HUDEP-2 (cell line): ENCODE measurements at regions not wholly inside any gene's neighbourhood (a gene's known extent, or its start where the extent isn't known, plus 50 kb on each side); places are given as distances from the start of the nearest gene placed in this dataset.
"Not testable (repeated sequence)": the region's sequence is repeated elsewhere in the genome, so short reads cannot be mapped to it uniquely, and the experiment has no call there.

Experiments
- DNase-seq, 76 experiments: peaks; one replicate each; lab custom pipeline; 2025; ENCODE audit not compliant: unreplicated experiment in 76 of 76; lab: John Stamatoyannopoulos, UW

DNA sequence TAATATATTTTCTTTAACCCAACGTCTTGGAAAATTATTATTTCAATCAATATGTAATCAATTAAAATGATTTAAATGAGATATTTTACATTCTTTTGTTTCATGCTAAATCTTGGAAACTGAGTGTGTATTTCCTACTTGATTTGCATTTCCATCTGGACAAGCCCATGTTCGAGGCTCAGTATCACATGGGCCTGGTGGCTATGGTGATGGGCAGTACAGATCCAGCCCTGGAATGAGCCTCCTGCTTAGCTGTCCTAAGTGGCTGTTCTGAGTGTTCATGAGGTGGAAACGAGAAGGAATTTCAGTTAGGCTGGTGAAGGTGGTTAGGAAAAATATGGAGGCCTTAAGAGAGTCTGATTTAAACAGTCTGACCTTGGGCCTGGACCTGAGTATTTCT is 73.0 kb upstream of the ATXN1 start:
- DNase-seq: no peak

DNA sequence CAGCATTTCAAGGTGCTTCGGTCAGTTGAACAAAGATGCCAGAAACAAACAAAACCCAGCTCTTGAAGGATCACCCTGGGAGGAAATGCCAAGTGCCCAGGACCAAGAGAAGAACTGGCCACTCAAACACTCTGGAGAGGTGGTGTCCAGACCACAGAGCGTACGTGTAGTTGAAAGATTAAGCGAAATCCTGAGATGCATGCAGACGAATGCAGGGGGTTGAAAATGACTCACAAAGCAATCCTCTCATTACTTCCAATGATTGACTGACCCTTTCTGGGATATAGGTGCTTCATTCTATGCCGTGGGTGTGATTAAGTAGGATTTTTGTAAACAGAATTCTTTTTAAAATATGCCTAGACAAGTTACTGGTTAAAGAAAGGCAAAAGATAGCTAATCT is 71.5 kb upstream of the ATXN1 start:
- no peak for DNase-seq

DNA sequence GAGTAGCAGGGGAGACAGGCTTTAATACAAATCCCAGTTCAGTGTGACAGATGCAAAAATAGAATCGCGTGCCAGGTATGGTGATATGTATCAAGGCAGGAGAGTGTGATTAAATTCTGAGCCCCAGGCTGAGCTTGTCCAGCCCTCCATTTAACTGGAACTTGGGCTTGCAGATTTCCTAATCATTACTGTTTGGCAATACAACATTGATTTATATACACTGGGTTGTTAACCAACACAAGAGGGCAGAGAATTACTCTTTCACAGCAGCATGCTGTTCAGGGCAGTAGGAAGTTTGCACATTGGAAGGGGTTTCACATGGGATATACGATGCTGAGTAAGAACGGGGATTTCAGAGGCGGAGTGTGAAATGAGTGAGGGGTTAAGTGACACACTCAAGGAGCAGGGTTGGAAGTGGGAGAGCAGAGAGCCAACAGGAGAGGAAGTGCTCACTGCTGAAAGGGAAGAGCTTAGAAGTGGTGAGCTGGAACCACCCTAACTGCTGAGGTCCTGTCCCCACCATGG is 70.8 kb upstream of the ATXN1 start:
- no peak for DNase-seq

DNA sequence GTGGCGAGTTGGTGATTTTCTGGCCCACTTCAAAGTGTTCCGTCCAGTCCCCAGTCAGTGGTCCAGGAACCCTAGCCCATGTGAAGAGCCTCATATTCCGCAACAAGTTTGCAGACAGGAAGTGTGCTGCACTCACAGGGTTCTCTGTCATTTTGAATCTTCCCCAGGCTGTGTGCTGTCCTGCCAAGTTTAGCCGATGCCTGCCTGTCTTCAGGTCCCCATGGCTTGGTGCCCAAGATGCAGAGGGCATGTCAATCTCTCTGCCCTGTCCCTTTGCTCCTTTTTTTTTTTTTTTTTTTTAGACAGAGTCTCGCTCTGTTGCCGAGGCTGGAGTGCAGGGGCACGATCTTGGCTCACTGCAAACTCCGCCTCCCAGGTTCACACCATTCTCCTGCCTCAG is 69.9 kb upstream of the ATXN1 start:
- no peak for DNase-seq

DNA sequence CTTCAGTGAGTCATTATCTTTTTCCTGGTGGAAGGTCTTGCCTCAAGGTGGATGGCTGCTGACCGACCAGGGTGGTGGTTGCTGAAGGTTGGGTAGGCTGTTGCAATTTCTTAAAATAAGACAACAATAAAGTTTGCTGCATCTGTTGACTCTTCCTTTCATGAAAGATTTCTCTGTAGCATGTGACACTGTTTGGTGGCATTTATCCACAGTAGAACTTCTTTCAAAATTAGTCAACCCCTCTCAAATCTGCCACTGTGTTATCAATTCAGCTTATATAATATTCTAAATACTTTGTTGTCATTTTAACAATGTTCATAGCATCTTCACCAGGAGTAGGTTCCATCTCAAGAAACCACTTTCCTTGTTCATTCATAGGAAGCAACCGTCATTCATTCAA is 66.8 kb upstream of the ATXN1 start:
- DNase-seq: no peak

DNA sequence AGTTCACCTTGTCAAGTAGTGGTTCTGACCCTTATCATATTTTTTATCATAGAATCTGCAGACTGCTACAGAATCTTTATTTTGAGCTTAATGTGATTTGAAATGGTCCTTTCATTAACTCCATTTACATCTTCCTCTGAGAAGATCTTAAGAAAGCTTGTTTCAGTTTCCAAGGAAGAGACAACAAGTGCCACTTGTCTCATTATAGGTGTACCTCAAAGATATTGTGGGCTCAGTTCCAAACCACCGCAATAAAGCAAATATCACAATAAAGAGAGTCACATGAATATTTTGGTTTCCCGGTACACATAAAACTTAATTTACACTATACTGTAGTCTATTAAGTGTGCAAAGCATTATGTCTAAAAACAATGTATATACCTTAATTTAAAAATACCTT is 66.4 kb upstream of the ATXN1 start:
- DNase-seq: no peak

DNA sequence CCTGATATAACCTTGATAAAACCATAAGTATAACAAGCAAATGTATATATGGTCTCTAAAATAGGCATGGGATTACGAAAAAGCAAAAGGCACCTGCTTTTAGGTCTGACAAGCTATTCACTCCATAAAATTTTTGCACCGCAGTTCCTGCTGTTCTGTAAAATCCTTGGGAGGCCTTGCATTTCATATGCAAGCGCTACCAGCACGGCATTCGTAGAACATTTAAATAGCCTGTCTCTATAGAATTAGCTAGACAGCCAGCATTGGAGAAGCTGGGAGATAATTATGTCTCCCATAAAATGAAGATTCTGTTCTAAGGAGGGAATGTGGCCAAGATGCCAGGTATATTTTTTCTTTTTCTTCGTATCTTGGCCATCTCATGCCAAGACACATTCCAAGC is 64.5 kb upstream of the ATXN1 start:
- DNase-seq: no peak

DNA sequence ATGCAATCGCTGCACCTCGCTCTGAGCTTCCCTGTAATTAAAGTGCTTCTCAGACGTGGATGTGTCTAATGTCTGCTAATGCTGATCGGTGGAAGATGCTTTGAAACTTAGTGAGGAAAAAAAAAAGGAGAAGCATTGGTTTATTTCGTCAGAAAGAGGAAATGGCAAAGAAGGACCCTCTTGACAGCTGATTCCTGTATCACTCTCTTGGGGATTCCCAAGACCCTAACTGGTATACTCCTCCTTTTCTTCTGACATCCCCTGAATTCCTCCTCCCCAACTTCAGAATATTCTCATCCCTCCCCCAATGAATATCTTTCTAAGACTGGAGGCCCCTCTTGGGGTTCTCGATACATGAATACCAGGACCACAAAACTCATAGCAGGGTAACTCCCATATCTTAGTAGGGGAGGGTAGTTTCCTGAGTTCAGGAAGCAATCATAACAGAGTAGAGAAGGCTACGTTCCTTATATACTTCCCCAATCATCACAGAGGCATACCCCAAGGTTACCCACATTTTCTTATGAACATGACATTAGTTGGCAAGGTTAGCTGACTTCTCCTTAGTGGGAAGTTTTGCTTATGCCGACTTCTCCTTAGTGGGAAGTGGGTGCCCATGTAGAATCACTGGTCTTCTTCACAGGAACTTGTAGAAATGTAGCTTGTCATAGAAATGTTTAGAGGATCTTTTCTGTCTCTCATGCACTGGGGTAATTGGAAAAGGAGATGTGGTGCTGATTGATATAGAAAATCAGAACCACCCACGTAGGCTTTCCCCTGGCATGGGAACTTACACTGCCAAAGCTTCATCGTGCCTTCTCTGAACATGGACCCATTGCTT is 63.8 kb upstream of the ATXN1 start:
- DNase-seq: no peak

DNA sequence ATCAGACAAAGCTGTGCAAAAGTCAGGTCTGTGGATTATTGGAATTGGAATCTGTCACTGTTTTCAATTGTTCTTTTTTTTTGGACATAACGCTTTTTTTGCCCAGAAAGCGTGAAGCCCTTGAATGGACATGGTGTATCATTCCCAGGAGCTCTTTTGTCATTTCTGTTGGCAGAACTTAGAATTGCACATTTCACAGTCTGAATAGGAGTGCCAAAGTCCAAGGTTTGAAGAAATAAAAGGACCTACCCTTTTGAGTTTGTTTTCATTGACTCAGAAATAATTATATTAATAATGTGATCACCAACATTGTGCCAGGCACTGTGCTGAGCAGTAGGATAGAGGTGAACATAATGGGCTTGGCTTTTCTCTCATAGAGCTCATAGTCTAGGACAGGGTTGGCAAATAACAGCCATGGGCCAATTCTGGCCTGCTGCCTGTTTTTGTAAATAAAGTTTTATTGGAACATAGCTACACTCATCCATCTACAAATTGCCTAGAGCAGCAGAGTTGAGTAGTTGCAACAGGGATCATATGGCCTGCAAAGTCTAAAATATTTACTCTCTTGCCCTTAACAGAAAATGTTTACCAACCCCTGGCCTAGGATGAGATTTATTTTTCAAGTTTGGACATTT is 62.6 kb upstream of the ATXN1 start:
- no peak for DNase-seq

DNA sequence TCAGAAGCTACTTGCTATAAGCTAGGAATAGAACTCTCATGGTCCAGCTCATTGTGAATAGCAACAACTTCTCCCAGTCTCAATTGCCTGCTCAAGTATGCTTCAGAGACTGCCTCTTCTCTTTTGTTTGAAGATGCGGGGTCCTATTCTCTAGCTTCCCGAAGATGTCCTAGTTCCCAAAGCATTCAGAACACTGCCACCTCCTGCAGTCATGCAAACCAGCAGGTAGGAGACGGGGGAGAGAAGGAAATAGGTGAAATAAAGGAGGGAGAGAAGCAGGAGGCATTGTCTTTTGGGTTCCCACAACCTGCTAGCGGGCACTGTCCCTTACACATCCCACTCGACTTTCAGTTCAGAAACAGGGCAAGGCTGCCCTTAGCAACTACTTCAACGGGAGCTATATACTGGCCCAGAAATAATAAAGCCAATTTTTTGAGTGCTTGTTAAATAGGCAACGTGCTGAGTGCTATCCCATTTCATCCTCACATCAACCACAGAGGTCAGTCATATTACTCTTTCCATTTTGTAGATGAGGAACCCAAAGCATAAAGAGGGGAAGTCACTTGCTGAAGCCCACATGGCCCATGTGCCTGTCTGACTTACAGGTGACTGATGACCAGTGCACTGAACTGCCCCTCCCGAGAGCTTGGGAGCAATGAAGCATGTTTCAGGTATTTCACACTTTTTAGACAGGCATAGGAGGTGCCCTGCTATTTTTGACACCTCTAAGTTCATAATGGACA is 61.9 kb upstream of the ATXN1 start:
- no peak for DNase-seq

DNA sequence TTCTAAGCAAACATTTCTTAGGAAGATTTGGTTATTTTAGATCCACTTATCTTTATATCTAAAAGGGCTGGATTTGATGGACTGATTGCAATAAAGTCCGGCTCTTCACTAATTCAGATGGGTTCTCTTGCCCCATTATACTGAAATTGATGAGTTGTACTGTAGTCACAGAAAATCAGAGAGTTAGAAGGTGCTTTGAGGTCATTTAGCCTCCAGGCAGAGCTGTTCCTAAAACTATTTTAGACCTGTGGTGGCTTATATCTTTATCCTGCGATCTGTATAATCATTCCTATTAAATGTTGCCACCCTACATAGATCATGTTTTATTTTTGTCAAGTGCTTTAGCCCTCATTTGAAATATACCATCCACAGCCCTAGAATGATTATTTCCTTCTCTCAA is 61.3 kb upstream of the ATXN1 start:
- no peak for DNase-seq

DNA sequence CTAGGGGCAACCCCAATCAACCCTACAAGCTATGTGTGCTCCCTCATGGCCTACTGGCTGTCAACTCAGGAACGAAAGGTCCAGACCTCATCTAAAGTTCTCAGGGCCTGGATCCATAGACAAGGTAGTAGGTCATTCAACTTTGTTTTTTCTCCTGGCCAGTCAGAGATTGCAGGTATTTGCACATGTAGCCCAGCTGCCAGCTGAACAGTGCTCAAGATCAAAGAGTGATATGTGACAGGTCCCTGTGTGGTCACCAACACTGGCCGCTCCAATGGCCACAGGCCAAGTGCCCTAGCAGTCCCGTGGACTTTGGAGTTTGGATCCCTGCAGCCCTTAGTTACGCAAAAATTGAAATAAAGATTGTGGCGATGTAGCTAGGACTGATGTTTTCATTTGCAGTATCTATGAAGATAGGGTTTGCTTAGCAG is 60.6 kb upstream of the ATXN1 start:
- no peak for DNase-seq

DNA sequence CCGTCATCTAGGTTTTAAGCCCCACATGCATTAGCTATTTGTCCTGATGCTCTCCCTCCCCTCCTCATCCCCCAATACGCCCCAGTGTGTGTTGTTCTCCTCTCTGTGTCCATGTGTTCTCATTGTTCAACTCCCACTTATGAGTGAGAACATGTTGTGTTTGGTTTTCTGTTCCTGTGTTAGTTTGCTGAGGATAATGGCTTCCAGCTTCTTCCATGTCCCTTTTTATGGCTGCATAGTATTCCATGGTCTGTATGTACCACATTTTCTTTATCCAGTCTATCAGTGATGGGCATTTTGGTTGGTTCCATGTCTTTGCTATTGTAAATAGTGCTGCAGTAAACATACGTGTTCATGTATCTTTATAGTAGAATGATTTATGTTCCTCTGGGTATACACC is 59.0 kb upstream of the ATXN1 start:
- DNase-seq: not testable (repeated sequence)

DNA sequence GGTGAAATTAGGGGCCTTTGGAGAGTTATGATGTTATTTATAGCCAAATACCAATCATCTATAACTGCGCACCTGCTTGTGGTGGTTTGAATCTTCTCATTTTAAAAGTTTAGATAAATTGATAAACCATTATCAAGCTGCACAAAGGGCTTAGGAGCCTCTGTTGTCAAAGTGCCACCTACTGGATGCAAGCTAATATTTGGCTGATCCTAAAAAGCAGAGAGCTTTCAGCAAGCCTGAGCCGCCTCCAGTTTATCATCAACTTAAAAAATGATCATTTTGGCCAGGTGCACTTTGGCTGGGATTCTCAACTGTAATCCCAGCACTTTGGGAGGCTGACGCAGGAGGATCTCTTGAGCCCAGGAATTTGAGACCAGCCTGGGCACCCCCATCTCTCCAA is 58.5 kb upstream of the ATXN1 start:
- DNase-seq: no peak

DNA sequence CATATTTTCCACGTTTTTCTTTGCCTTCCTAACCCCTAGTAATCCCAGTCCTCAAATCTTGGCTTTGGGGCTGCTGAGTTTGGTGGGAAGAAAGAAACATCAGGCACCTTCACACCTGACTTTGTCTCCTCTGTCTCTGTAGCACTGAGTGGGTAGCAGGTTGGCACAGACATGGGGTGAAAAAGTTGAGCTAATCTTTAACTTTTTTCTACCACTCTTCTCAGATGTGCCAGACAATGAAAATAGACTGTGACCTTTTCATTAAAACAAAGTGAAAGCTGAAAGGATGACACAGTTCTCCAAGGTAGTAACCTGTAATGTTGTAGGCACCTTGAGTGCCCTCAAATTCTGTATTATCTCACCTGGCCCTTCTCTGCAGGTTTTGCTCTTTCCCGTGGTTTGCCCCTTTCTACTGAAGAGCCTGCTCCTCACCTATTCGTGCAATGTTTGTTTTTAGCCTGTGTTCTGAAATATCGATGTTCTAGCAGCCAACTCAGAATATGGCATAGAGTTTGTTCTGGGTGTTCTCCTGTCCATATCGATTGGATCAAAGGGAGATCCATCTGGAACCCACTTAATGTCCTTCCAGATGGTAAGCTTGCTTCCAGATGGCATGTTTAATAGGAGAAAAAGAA is 57.8 kb upstream of the ATXN1 start:
- DNase-seq: no peak

DNA sequence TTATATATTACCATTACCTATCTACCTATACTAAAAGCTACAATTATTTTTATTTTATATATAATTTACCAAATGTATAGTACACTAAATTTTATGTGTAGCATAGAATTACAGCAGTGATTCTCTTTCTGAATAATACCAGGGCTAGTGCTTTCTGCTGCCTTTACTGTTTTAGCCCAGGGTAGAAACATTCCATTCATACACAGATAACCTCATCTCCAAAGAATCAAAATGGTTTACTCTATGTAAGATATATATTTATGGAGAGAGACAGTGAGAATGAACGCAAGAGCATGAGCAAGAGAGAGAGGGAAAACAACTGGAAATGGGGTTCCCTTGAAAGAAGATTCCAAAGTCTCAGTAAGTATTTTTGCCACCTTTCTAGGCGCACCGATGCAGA is 56.3 kb upstream of the ATXN1 start:
- DNase-seq: no peak

DNA sequence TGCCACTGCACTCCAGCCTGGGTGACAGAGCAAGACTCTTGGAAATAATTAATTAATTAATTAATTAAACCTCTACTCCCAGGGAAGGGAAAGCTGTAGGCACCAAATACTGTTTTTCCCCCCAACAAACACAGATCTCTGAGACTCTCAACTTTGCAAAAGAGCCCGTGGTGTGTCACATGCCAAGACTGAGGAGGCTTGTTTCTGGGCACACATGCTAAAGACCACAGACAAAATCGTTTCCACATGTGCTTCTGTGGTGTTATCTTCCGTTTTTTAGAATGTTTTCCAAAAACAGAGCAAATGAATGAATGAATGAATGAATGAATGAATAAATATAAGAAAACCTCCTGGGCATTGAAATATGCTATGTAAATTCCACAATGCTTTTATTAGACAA is 55.6 kb upstream of the ATXN1 start:
- DNase-seq: no peak

DNA sequence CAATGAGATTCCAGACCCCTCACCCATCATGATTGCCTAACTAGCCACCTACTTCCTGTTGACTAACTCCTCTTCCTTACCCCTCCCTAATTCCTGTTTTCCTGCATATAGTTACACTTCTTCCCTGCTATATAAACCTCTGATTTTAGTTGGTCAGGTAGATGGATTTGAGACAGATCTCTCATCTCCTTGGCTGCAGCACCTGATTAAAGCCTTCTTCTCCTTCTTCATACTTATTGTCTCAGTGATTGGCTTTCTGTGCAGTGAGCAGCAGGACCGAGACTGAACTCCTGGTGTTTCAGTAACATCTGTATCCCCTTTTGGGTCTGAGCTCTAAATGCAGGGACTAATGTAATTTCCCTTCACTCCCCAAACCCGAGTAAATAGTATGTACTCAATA is 51.7 kb upstream of the ATXN1 start:
- DNase-seq: no peak

DNA sequence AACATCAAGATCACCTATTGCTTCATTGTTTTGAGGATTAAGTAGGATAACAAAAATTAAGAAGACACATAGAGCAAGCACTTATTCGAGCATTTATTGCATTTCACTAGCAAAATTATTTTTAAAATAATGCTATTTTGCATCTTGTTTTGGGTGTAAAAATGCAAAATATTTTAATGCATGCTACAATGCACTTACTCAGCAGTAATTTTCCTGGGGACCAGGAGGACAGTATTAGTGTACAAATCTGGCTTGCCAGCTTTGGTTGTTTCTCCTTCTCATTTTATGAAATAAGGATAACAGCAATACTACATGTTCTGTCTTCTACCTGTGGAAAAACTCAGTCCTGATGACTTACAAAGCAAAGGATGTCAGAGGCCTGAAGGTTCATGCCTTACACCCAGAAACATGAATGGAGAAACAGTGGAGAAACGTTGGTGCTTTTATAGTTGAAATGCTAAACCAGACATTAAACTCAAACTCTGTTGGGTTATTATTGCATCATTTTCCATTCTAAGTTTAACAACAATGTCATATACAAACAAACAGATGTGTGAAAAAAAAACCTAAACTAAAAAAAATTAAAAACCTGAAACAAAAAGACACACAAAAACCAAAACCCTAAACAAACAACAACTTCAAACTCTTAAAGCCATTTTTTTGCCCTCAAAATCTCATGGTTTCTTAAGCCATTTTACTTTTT is 50.2 kb upstream of the ATXN1 start:
- DNase-seq: no peak
